ENCODE measurements at regions not wholly inside any gene's neighbourhood (a gene's known extent, or its start where the extent isn't known, plus 50 kb on each side); places are given as distances from the start of the nearest gene placed in this dataset.

DNA sequence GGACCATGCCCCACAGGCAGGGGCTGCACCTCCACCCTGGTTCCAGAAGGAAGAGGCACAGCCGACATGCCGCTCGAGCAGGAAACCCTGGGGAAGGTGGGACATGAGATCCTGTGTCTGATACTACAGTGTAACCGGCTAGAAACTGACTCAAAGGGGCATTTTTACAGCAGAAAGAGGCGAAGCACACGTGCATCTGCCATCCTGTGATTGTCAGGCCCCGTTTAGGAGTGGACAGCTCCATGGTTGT lies 62.7 kb downstream of the SIK1 start:
- DNase-seq, result no peak

DNA sequence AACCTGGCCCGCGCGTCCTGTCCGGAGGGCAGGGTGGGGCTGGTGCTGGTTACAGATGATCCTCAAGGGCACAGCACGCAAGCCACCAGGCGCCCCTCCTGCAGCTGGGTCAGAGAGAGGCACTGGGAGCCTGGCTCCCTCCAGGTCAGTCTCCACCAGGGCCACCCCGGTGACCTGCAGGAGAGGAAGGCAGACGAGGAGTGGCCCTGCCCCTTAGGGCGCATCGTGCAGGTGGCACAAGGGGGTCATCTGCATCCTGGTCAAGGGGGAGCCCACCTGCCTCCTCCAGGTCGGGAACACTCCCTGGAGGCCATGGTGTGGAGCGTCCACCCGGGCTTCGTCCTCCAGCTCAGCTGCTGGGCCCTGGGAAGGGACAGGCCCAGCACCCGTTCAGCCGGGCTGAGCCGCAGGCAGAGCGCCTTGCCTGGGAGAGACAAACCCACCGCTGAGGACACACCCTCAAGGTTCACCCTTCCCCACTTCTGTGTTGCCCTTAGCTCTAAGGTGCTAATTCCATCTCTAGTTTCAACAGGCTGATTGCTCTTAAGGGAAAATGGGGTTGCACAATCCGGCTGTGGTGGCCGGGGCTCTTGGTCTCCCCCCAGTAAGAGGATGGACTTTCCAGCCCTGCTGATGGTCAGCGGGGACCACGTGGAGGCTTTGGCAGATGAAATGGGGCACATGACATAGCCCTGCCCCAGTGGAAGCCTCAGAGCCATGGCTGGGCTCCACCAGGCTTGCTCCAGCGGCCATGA lies 63.2 kb downstream of the SIK1 start:
- no peak for DNase-seq

DNA sequence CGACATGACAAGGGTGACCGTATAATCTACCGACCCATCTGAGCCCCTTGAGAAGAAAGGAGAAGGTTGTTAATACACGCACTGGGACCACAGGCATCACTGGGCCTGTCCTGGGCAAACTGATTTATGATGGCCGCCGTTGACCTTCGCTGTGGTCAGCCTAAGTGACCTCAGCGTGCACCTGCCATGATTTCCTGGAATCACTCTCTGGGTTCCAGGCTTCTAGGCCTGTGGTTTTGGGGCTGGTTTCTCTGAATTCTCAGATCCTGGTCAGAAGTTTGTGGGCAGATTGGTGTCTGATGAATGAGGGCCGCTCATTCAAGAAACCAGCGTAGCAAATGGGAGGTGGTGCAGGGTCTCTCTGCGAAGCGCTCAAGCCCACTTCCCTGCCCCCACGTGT lies 64.0 kb downstream of the SIK1 start:
- no peak for DNase-seq

DNA sequence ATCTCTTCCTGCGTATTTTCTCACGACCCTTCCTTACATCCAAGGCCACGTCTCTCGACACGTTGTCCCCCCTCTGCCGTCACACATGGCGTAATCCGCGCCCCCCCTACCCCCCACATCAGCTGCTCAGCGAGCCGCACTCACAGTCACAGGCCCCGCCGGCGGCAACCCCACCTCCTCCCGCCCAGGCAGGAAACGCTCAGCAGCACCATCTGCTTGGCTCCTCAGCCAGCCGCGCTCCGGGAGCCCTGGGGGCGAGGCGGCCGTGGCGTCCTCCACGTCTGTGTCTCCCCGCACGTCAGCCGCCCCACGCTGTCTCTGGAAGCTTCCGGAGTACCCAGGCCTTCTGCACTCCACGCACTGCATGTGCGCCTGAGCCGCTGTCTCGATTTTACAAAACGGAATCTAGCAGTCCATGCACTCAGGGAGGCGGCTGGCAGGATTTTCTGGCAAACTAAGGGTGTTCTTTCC lies 64.6 kb downstream of the SIK1 start:
- peak; percentile 79 for DNase-seq

DNA sequence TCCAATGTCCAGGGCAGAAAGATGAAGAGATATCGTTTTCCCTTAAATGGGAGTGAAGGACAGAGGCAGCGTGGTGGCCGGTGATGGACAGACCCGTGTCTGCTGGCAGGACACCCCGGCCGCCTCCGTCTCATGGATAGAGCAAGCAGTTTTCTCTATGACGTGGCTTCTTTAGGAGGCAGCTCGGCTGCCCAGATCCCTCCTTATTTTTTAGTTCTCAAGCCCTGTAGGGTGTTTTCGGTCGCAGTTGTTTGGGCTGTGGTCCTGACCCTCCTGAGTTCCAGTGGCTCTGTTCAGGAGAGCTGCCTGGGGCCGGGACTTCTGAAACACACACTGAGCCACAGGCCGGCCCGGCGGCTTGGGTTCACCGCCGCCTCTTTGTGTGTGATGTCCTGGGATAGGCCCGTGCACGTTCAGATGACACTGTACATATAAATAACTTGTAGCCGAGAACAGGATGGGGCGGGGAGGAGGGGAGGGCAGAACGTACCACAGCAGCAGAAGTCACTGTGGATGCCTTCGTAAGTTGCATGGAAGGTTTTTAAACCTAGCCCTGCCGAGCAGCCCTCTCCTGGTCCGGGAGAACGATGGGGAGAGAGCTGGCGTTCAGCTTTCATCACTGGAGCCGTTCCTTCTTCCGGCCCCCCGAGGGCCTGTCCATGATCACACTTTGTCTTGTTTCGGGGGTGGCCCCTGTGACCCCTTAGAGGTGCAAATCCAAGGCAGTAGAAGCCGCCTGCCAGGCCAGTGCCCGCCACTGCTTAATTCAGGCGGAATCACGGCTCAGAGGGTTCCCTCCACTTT lies 65.2 kb downstream of the SIK1 start:
- no peak for DNase-seq

DNA sequence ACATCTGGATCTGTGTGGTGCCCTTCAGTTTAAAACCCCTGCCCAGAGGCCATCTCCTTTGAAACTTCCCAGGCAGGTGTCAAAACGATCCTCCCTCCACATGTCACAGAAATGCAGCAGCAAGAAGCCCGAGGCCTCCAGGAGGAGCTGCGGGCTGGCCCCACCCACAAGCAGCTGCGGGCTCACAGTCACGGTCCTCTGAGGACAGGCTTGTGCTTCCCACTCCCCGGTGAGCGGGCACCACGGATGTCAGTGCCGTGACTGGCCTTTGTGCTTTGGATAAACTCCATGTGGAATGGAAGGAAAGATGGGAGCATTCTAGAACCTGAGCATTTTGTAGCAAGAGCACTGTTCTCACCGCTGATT lies 65.8 kb downstream of the SIK1 start:
- DNase-seq, result no peak

DNA sequence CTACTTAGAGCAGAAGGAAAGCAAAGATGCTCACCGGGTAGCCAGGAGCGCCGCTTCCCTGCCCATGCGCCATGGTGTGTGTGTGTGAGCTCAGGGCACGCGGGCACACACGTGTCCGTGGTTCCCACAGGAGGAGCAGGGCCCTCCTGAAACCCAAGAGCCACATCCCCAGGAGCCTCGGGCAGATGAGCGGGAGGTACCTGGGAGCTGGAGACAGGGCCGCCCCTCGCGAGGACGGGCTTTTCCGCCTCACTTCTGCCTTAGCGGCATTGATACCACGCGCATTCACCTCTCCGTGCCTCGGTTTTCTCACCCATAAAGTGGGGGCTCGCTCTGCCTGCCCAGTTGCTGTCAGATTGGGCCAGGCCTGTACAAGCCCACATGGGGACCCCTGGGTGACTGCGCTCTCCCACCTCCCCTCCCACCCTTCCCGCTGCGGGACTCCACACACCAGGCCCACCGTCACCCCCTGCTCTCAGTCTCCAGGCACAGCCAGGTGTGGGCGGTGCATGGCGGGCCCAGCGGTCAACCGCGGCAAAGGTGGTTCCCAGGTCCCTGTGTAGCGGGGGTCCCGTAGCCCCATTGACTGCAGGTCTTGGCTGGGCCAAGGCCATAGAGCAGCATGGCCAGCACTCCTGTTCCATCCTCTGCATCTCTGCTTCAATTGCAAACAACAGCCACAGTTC lies 66.3 kb downstream of the SIK1 start:
- DNase-seq, result no peak

DNA sequence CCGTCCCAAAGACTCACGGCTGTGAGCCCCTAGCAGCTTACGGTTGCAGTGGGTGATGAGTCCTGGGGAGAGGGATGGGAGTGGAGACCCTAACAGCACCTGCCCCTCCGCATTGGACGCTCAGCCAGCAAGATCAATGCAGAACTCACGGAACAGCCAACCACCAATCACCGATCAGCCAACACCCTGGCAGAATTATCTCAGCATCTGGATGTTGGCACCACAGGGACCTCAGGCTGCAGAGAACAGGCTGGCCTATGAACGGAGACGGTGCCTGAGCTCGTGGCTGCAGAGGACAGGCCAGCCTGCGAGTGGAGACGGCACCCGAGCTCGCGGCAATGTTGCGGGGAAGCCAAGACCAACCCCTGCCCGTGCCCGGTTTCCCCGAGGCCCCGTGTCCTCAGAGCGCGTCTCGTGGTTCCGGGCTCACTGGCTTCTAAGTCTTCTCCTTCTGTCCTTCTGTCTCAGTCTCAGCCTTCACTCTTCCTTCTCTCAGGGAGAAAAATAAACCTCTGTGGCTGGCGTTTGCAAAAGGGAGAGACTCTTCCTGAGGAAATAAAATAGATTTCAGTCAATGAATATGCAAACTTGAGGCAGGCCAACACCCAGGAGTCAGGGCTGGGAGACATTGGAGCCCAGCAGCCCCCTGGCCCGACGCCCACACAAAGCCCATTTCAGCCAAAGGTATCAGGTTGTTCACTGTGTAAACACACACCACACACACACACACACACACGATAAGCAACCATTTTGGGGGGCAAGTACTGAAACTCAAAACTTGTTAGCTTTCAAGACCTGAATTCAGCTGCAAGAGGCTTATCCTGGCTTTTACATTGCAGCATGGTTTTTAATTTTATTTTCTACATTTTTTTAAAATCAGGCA lies 67.8 kb downstream of the SIK1 start:
- DNase-seq, result no peak

DNA sequence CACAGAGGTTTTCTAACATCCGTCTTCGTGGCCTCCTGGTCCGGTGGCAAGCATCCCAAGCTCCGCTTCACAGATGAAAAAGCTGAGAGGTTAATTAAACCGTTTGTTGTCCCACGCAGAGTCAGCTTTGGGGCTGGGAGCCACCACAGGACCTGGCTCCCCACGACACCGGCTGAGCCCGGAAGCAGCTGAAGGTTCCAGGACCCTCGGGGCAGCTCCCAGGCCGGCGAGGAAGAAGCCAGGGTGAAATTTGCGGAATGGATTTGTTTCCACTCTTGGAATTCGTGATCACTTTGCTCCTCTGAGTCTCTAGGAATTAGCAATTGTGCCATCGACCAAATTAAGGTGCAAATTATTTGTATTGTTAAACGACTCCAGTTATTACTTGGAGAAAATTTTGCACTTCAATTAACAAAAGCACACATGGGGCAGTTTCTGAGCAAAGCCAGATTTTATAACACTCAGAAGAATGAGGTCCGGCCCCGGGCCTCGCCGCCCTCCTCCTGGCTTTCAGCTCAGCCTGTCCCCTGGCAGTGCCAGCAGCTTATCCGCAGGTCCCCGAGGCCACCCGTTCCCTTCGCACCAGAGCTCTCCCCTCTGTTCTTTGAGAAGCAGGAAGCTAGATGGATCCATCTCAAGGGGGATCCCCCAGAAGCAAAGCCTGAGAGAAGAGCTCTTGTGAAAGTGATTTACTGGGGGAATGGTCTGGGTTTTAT lies 69.1 kb downstream of the SIK1 start:
- DNase-seq, result no peak

DNA sequence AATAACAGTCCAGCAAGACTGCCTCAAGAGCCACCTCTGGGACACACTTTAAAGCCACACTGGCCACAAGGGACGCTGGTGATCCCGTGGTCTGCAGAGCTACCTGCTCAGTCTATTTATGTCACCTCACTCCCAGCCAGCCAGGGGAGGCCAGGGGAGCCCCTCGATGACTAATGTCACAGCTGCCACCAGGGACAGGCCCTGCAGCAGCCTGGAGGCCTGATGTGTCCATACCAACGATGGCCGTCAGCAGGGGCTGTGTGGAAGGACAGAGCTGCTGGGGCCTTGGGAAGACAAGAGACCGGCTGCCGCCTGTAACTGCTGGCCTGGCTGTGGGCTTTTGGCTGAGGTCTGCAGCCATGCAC lies 71.0 kb downstream of the SIK1 start:
- no peak for DNase-seq

DNA sequence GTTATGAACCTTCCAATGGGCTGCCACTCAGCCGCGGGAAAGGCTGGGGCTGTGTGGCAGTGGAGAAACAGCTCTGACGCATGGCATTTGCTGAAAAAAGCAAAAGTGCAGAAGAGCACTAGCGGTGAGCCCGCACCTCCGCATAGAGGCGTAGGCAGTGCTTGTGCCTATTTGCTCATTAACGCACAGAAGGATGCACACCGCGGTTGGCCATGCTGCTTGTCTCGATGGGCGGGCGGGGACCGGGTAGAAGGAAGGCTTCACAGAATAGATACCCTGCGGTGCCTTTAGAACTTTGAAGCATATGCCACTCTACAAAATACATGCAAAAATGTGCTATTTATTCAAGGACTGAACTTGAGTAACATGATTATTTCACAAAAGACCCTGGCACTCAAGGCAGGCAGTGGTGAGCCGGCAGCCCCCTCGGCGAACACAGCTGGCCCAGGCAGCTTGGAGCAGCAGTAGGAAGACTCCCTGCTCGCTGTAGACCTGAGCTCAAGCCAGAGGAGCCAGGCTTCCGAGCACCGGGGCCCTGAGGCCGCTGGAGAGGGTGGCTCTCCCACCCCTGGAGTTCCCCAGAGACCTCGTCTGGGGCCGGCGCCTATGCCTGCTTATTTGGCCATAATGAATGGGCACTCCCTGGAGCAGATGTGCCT lies 71.5 kb downstream of the SIK1 start:
- peak; percentile 54 for DNase-seq

DNA sequence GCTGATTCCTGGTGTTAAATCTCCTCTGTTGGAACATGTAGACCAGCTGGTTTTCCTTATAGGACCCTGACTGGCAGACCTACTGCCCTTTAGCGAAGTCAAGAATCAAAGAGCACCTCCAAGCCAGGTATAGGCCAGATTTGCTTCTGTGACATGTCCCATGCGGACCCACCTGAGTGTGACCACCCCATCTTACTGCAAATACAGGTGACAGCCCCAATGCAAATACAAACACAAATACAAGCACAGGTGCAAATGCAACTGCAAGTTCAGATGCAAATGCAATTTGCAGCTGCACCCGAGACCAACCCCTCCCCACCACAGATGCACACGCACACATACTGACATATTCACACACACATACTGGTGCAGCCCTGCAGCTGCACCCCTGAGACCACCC lies 72.3 kb downstream of the SIK1 start:
- DNase-seq, result no peak

DNA sequence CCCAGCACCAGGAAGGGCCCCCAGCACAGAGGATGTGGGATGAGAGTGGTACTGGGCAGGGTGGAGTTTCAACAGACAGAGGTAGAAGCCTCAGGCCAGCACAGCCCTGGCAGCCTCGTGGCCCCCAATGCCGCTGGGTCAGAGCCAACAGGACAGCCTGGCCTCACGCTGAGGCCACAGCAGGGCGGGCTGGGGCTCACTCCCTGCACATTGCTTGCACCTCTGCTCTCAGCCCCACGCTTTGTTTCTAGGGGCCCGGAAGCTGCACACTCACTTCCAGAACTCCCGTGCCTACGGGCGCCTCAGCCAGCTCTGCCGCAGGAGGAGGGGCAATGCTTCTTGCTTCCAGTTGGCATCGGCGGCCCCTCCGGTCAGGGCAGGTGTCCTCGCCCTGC lies 72.9 kb downstream of the SIK1 start:
- DNase-seq, result no peak

DNA sequence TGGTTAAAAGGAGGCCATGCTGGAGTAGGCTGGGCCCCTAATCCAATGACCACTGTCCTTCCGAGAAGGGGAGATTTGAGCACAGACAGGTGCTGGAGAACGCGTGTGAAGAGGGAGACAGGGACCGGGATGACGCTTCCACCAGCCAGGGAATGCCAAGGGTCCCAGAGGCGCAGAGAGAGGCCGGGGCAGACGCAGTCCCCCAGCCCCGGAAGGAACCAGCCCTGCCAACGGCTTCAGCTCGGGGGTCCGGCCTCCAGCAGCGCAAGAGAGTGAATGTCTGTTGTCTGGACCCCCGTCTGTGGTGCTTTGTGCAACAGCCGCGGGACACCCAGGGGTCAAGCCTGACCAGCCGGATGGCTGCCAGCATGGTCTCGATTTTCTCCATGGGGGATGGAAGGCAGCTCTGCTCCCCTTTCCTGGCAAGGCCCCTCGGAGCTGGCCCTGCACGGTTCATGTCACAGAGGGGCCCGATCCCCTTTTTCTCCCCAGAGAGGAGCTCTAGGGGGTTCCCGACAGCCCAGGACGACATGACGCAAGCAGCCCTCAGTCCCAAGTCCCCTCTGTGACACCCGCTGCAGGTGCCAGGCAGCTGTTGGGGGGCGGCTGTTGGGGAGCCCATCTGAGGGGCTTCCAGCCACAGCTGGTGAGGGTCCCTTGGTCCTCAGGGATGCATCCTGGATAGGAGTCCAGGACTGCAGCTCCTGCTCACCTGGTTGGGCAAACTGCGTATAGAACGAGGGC lies 73.5 kb downstream of the SIK1 start:
- DNase-seq, result no peak

DNA sequence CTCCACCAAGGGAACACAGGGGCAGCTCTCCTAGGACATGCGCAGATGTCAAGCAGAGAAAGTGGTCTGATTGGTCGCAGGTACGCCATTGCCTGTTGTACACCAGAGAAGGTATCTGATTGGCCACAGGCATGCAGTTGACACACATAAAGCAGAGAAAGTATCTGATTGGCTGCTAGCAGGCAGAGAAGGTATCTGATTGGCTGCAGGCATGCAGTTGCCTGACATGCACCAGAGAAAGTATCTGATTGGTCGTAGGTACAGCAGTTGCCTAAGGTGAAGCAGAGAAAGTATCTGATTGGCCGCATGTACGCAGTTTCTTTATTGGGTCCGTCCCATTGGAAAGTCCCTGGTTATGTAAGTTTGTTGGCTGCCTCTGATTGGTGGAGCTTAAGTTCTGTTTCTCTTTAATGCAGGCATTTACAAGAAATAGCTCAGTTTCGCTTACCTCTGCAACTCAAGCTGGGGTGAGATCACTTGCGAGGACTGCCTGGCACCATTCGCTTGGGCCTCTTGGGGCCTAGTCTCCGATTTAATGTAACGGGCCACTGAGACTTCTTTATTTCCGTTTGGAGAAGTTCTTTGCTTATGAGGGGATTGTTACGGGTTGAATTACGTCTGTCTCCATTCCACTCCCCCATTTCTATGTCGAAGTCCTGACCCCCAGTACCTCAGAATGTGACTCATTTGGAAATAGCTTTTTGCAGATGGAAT lies 74.2 kb downstream of the SIK1 start:
- DNase-seq, result no peak

DNA sequence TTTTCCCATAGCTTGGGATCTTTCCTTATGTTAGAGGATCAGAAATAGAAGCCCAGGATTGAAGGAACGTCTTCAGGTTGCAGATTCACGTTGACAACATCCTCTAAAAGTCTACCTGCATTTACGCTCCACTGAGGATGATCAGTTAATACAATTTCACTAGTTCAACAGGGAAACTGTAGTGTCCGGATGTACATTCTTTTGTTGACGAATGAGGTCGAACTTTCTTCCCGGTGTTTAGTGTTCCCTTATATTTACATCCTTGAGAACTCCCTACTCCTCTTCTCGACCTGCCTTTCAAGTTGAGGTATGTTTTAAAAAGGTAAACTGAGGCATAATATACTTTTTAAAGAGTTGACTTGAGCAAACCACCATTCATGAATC lies 74.8 kb downstream of the SIK1 start:
- no peak for DNase-seq

DNA sequence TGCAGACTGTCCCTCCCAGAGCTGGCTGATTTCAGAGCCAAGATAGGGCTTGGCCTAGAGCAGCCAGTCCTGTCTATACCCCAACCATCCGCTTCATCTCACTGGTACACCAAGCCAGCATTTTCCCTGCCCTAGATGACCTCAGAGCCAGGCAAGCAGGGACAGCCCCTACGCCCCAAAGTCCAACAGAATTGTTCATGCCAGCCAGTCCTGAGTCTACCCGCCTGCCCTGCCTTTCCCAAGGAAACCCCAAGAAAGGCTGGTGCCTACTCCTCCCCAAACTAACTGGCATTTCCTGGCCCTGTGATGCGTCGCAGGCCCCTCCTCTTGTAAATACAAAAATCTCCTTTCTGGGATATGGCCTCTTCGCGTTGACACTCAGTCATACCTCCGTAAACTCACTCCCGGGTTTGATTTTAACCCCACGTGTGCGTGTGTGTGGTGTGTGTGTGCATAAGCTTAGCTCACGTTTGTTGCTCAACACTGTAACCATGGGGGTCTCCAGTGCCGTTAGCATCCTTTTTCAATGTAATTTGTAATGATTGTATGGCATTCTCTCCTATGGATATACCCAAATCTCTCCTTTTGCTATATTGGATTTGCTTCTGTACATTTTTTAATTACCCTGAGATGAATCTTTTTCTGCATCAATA lies 75.3 kb downstream of the SIK1 start:
- DNase-seq, result no peak

DNA sequence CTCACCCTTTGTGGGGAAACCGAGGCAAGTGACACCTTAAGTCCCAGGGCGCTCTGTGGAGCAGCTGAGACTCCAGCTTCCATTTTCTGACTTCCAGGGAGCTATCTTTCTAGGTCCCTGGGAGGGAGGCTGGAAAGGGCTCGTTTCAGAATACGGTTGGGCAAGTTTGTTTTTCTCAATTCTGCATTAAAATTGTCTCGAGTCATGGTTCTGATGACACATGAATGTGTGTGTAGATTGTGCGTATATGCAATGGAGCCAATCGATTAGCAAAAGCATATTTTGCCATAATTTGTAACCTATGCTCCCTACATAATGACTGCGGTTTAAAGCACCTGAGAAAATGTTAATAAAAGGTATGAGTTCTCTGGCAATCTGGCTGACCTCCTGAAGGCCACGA lies 77.3 kb downstream of the SIK1 start:
- no peak for DNase-seq

DNA sequence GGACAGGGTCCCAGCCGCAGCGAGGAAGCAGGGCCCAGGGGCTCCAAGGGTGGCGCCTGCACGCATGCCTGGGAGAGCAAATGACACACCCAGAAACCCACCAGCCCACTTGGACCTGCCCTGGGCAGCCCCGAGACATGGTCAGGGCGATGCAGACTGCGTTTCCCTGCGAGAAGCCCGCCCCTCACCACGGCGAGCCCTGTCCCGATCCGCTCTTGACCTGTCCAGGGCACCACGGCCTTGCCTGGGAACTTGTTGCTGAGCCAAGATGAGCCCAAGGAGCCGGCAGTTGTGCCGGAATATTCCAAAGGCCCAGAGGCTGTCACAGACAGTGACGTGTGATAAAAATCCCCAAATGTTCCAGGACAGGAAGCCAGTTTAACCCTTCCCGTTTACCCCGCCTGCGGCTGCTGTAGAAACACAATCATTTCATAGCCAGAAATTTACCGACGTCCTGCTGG lies 78.1 kb downstream of the SIK1 start:
- no peak for DNase-seq

DNA sequence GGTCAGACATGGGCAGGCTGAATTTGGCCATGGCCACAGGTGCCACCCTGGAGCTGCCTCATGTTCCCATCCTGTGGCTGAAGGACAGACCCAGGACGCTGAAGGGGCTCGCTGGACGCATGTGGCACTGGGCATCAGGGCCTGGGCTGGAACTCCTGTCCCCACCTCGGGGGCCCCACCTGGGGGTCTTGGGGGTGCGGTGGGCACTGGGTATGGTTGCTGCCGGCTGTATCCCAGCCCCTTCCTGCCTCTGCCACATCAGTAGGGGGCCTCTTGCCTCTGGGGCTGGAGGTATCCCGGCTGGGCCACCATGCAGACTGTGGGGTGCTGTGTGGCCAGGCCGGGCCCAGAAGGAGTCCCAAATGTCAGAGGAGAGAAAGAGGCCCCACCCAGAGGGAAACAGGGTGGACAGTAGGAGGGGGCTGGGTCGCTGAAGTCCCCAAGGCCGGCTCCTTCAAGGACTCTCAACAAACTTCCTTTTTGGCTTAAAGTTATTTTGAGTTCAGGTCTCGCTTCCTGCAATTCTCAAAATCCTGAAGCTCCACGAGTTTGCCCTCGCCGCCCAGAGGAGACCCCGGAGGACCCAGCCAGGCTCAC lies 78.7 kb downstream of the SIK1 start:
- DNase-seq, result no peak
